SH-SY5Y (cell line): ENCODE measurements at regions not wholly inside any gene's neighbourhood (a gene's known extent, or its start where the extent isn't known, plus 50 kb on each side); places are given as distances from the start of the nearest gene placed in this dataset.

Experiments
- GATA2 ChIP-seq: IDR thresholded peaks from 2 replicates; pipeline ENCODE4 v1.6.1; 2011; ENCODE audit warnings: mild to moderate bottlenecking, low read depth, low read length
- GATA3 ChIP-seq: IDR thresholded peaks from 2 replicates; pipeline ENCODE4 v1.6.1; 2011; ENCODE audit warnings: low read depth, mild to moderate bottlenecking, low read length, moderate library complexity

GRCh38 chr2:34492561-34493455, 893.7 kb upstream of the FAM98A start:
- no peak for TF ChIP-seq GATA2
- no peak for TF ChIP-seq GATA3
